ENCODE measurements at regions not wholly inside any gene's neighbourhood (a gene's known extent, or its start where the extent isn't known, plus 50 kb on each side); places are given as distances from the start of the nearest gene placed in this dataset.

- DNase-seq = peak; percentile 3
Observed at GRCh38 chr18:41532344-41533086, 422.5 kb upstream of the PIK3C3 start.

- no peak for DNase-seq
Observed at GRCh38 chr18:41530970-41531369, 424.1 kb upstream of the PIK3C3 start.

GRCh38 chr18:41529093-41529492 lies 425.9 kb upstream of the PIK3C3 start:
- no peak for DNase-seq

GRCh38 chr18:41526054-41526453 lies 429.0 kb upstream of the PIK3C3 start:
- DNase-seq = no peak

GRCh38 chr18:41524674-41525470 lies 430.2 kb upstream of the PIK3C3 start:
- DNase-seq = no peak

GRCh38 chr18:41517142-41517541 lies 437.9 kb upstream of the PIK3C3 start:
- no peak for DNase-seq

- DNase-seq = no peak
Observed at GRCh38 chr18:41513438-41513837, 441.6 kb upstream of the PIK3C3 start.

GRCh38 chr18:41504316-41504715 lies 450.7 kb upstream of the PIK3C3 start:
- no peak for DNase-seq

- DNase-seq = no peak
Observed at GRCh38 chr18:41501848-41502247, 453.2 kb upstream of the PIK3C3 start.

- no peak for DNase-seq
Observed at GRCh38 chr18:41499345-41499744, 455.7 kb upstream of the PIK3C3 start.

- no peak for DNase-seq
Observed at GRCh38 chr18:41490861-41491260, 464.2 kb upstream of the PIK3C3 start.

- DNase-seq = no peak
Observed at GRCh38 chr18:41486575-41486974, 468.5 kb upstream of the PIK3C3 start.

- DNase-seq = no peak
Observed at GRCh38 chr18:41484069-41484468, 471.0 kb upstream of the PIK3C3 start.

GRCh38 chr18:41482501-41482900 lies 472.5 kb upstream of the PIK3C3 start:
- no peak for DNase-seq

GRCh38 chr18:41466436-41467160 lies 488.4 kb upstream of the PIK3C3 start:
- DNase-seq = no peak

- DNase-seq = no peak
Observed at GRCh38 chr18:41465386-41465785, 489.6 kb upstream of the PIK3C3 start.

- DNase-seq = no peak
Observed at GRCh38 chr18:41464278-41464677, 490.8 kb upstream of the PIK3C3 start.

- DNase-seq = no peak
Observed at GRCh38 chr18:41462946-41463345, 492.1 kb upstream of the PIK3C3 start.

- DNase-seq = peak; percentile 1
Observed at GRCh38 chr18:41461114-41461513, 493.9 kb upstream of the PIK3C3 start.

- no peak for DNase-seq
Observed at GRCh38 chr18:41459656-41460055, 495.4 kb upstream of the PIK3C3 start.

GRCh38 chr18:41458376-41458775 lies 496.7 kb upstream of the PIK3C3 start:
- DNase-seq = no peak

- no peak for DNase-seq
Observed at GRCh38 chr18:41457765-41458326, 497.2 kb upstream of the PIK3C3 start.

GRCh38 chr18:41456831-41457230 lies 498.2 kb upstream of the PIK3C3 start:
- DNase-seq = no peak

Data from hematopoietic multipotent progenitor cell treated with erythropoietin and hydrocortisone succinate and interleukin-3 and kit ligand, for 6 days (in vitro differentiated cells).